NCI-H2227 (cell line): ENCODE measurements at regions not wholly inside any gene's neighbourhood (a gene's known extent, or its start where the extent isn't known, plus 50 kb on each side); places are given as distances from the start of the nearest gene placed in this dataset.
"Not testable (repeated sequence)": the region's sequence is repeated elsewhere in the genome, so short reads cannot be mapped to it uniquely, and the experiment has no call there.

Source experiments
- DNase-seq: peaks from one replicate; lab custom pipeline; 2025; ENCODE audit not compliant: unreplicated experiment; lab: John Stamatoyannopoulos, UW

GRCh38 chr1:173300061-173301044 is 93.2 kb upstream of the TNFSF4 start:
- no peak for DNase-seq

- no peak for DNase-seq
Measured at GRCh38 chr1:173301507-173301906, 94.4 kb upstream of the TNFSF4 start.

GRCh38 chr1:173302366-173302765 is 95.2 kb upstream of the TNFSF4 start:
- DNase-seq, result no peak

GRCh38 chr1:173302890-173303829 is 96.0 kb upstream of the TNFSF4 start:
- DNase-seq, result no peak

- no peak for DNase-seq
Measured at GRCh38 chr1:173303984-173304383, 96.9 kb upstream of the TNFSF4 start.

GRCh38 chr1:173304529-173305227 is 97.5 kb upstream of the TNFSF4 start:
- no peak for DNase-seq

GRCh38 chr1:173307845-173308244 is 100.7 kb upstream of the TNFSF4 start:
- no peak for DNase-seq

GRCh38 chr1:173314656-173315055 is 107.5 kb upstream of the TNFSF4 start:
- no peak for DNase-seq

GRCh38 chr1:173315296-173315695 is 108.2 kb upstream of the TNFSF4 start:
- no peak for DNase-seq

GRCh38 chr1:173318788-173319187 is 111.7 kb upstream of the TNFSF4 start:
- no peak for DNase-seq

- DNase-seq, result not testable (repeated sequence)
Measured at GRCh38 chr1:173324352-173324751, 117.2 kb upstream of the TNFSF4 start.

GRCh38 chr1:173327987-173328386 is 120.9 kb upstream of the TNFSF4 start:
- not testable (repeated sequence) for DNase-seq

- DNase-seq, result no peak
Measured at GRCh38 chr1:173328961-173329360, 121.8 kb upstream of the TNFSF4 start.

- DNase-seq, result no peak
Measured at GRCh38 chr1:173329726-173330125, 122.6 kb upstream of the TNFSF4 start.

GRCh38 chr1:173330149-173330951 is 123.2 kb upstream of the TNFSF4 start:
- DNase-seq, result no peak

- DNase-seq, result not testable (repeated sequence)
Measured at GRCh38 chr1:173330952-173331548, 123.9 kb upstream of the TNFSF4 start.

GRCh38 chr1:173332026-173332425 is 124.9 kb upstream of the TNFSF4 start:
- no peak for DNase-seq

- no peak for DNase-seq
Measured at GRCh38 chr1:173333581-173333980, 126.5 kb upstream of the TNFSF4 start.

GRCh38 chr1:173337126-173337525 is 130.0 kb upstream of the TNFSF4 start:
- no peak for DNase-seq

- no peak for DNase-seq
Measured at GRCh38 chr1:173341307-173341706, 134.2 kb upstream of the TNFSF4 start.
